ENCODE measurements at regions not wholly inside any gene's neighbourhood (a gene's known extent, or its start where the extent isn't known, plus 50 kb on each side); places are given as distances from the start of the nearest gene placed in this dataset.

- TF ChIP-seq USF1 (IDR thresholded peaks at IDR 0.05; ENCODE audit: borderline replicate concordance, low read depth) (no peak), FOXM1 (IDR thresholded peaks at IDR 0.05; ENCODE audit: low read depth) (no peak), CTCF (IDR thresholded peaks at IDR 0.05) (no peak), PBX3 (IDR thresholded peaks at IDR 0.05) (no peak), EP300 (IDR thresholded peaks at IDR 0.05; ENCODE audit: borderline replicate concordance in 1 of 2, low read depth in 1 of 2, low read length in 1 of 2) (no peak)
These were observed 633.9 kb downstream of the STK39 start (continued) for GRCh38 chr2:167613471-167613870.

- Histone ChIP-seq H3K9me2 (no peaks in the 10 kb centered on the region), H4K20me1 (ENCODE audit: insufficient read depth) (no peaks in the 10 kb centered on the region), H3K36me3 (replicated peaks in 1 of 2; ENCODE audit: control insufficient read depth in 1 of 2, insufficient read depth in 2 of 2, low read length in 1 of 2) (no peaks in the 10 kb centered on the region), H3K9ac (no peak overlapping the region), H3K4me1 (ENCODE audit: control insufficient read depth in 1 of 2, insufficient read depth in 2 of 2, low read depth in 1 of 2, low read length in 1 of 2) (no peaks in the 10 kb centered on the region), H3K9me3 (no peaks in the 10 kb centered on the region), H3K4me2 (no peak overlapping the region), H2AFZ (ENCODE audit: low read depth) (no peak overlapping the region), H3K27me3 (ENCODE audit: insufficient read depth) (no peaks in the 10 kb centered on the region), H3K27ac (ENCODE audit: low read depth in 2 of 2, low read length in 1 of 2) (no peak overlapping the region), H3K4me3 (ENCODE audit: low read depth in 2 of 2, low read length in 1 of 2) (no peak overlapping the region), H3F3A (replicated peaks; ENCODE audit: insufficient read depth) (no peaks in the 10 kb centered on the region), H3K79me2 (ENCODE audit: insufficient read depth) (no peaks in the 10 kb centered on the region)
- no peak for DNase-seq
- ChIA-PET CTCF (no interaction called here), POLR2A (no interaction called here)
- TF ChIP-seq REST (IDR thresholded peaks at IDR 0.05; ENCODE audit: low read depth, low read length) (no peak), TEAD4 (IDR thresholded peaks at IDR 0.05; ENCODE audit: borderline replicate concordance, insufficient read depth) (no peak), MEF2A (IDR thresholded peaks at IDR 0.05; ENCODE audit: borderline replicate concordance, low read depth) (no peak)
These were observed 638.9 kb downstream of the STK39 start for GRCh38 chr2:167608487-167608886.

Data from SK-N-SH (cell line).